Transverse colon (tissue), 4 donors: ENCODE measurements at regions not wholly inside any gene's neighbourhood (a gene's known extent, or its start where the extent isn't known, plus 50 kb on each side); places are given as distances from the start of the nearest gene placed in this dataset.

Source experiments
- POLR2A ChIP-seq: fragments of 450-650 bp; IDR thresholded peaks from one replicate; pipeline ENCODE4 v1.6.1; 2016; ENCODE audit warnings: antibody characterized with exemption, mild to moderate bottlenecking, moderate library complexity
- POLR2AphosphoS5 ChIP-seq, 3 donors: sonication (generic); formaldehyde crosslinking; IDR thresholded peaks; one replicate each; pipeline ENCODE4 v1.6.1; 2016; ENCODE audit warnings: antibody characterized with exemption in 3 of 3
- TF ChIP-seq, protein P1 (sequence below), 5 experiments: fragments of 200-600 bp in 3 of 5; fragments of 450-650 bp in 2 of 5; sonication (generic) in 3 of 5; IDR thresholded peaks; 1 replicate in 2 of 5; 2 replicates in 3 of 5; pipeline ENCODE4 v1.5.1; 2016 to 2017; ENCODE audit warnings: antibody characterized with exemption in 5 of 5, inconsistent platforms in 3 of 5, mild to moderate bottlenecking in 2 of 5, moderate library complexity in 1 of 5

DNA sequence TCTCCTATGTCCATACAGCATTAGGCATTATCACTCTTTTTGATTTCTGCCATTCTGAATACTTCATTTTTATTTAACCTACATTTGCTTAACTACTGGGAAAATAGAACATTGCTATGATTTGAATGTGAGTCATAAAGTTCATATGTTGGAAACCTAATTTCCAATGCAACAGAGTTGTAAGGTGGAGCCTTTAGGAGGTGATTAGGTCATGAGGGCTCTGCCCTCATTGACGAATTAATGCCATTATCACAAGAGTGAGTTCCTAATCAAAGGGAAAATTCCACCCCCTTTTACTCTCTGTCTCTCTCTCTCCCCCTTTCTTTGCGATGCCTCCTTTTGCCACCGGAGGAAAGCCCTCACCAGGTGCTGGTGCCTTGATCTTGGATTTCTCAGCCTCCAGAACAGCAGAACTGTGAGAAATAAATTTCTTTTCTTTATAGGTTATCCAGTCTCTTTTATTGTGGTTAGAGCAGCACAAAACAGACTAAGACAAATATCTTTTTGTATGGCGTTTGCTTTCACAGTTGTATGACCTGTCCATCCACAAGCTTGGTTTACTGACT, 180.1 kb upstream of the ARID2 start:
- TF ChIP-seq, protein P1, sequence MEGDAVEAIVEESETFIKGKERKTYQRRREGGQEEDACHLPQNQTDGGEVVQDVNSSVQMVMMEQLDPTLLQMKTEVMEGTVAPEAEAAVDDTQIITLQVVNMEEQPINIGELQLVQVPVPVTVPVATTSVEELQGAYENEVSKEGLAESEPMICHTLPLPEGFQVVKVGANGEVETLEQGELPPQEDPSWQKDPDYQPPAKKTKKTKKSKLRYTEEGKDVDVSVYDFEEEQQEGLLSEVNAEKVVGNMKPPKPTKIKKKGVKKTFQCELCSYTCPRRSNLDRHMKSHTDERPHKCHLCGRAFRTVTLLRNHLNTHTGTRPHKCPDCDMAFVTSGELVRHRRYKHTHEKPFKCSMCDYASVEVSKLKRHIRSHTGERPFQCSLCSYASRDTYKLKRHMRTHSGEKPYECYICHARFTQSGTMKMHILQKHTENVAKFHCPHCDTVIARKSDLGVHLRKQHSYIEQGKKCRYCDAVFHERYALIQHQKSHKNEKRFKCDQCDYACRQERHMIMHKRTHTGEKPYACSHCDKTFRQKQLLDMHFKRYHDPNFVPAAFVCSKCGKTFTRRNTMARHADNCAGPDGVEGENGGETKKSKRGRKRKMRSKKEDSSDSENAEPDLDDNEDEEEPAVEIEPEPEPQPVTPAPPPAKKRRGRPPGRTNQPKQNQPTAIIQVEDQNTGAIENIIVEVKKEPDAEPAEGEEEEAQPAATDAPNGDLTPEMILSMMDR (IDR thresholded peaks at IDR 0.05): no peak
- no peak for TF ChIP-seq POLR2A
- TF ChIP-seq POLR2AphosphoS5 (IDR thresholded peaks at IDR 0.05): no peak
